ENCODE measurements at regions not wholly inside any gene's neighbourhood (a gene's known extent, or its start where the extent isn't known, plus 50 kb on each side); places are given as distances from the start of the nearest gene placed in this dataset.
"Not testable (repeated sequence)": the region's sequence is repeated elsewhere in the genome, so short reads cannot be mapped to it uniquely, and the experiment has no call there.

GRCh38 chr5:14928661-14929060, 57.1 kb upstream of the ANKH start:
- no peak for DNase-seq

- no peak for DNase-seq
Measured at GRCh38 chr5:14925326-14925725, 53.7 kb upstream of the ANKH start.

GRCh38 chr5:14922952-14923351, 51.4 kb upstream of the ANKH start:
- not testable (repeated sequence) for DNase-seq

- no peak for DNase-seq
Measured at GRCh38 chr5:14922456-14922855, 50.9 kb upstream of the ANKH start.
